GM12878 (cell line): ENCODE measurements at regions not wholly inside any gene's neighbourhood (a gene's known extent, or its start where the extent isn't known, plus 50 kb on each side); places are given as distances from the start of the nearest gene placed in this dataset.

Experiments
- ATAC-seq: fragments of 200-7000 bp; cut with Tn5 transposase; 3 replicates; pipeline ENCODE4 v1.9.1; 2020; ENCODE audit warnings: mild to moderate bottlenecking, moderate library complexity
- BruUV-seq: library from RNA; stranded (reverse); fragments of 400-500 nt; replicated peaks from 2 replicates; lab custom pipeline; 2021; lab: Mats Ljungman, UMichigan
- CTCF ChIA-PET: fragments of 300-600 bp; sonication (Branson Sonifier 250); formaldehyde crosslinking; extraction: SDS; loops from one replicate; lab custom pipeline; 2021; ENCODE audit warnings: inconsistent platforms; lab: Yijun Ruan, JAX
- POLR2A ChIA-PET: fragments of 350-600 bp; formaldehyde crosslinking; extraction: SDS; loops from one replicate; lab custom pipeline; 2021; ENCODE audit warnings: inconsistent platforms; lab: Charles Lee
- RAD21 ChIA-PET: fragments of 300-600 bp; sonication (Branson Sonifier 250); formaldehyde crosslinking; loops from one replicate; lab custom pipeline; 2023; ENCODE audit warnings: antibody characterized with exemption; ENCODE audit not compliant: unreplicated experiment; lab: Charles Lee
- SMC1A ChIA-PET: fragments of 300-600 bp; sonication (Branson Sonifier 250); formaldehyde crosslinking; loops from one replicate; lab custom pipeline; 2023; ENCODE audit not compliant: unreplicated experiment, uncharacterized antibody; lab: Charles Lee
- DNase-seq: peaks from one replicate; pipeline ENCODE4 v3.0.0-alpha.2; 2011; ENCODE audit warnings: low read depth, low spot score
- FAIRE-seq: peaks from 3 replicates; lab custom pipeline; 2011; peaks lifted over from hg19 to GRCh38; lab: Jason Lieb, UNC
- H2AFZ ChIP-seq: 2 replicates; pipeline ENCODE4 v1.6.0; 2011; ENCODE audit warnings: low read depth, low read length, control low read depth; ENCODE audit not compliant: control insufficient read depth
- H3K27ac ChIP-seq: 2 replicates; pipeline ENCODE4 v1.5.1; 2011; ENCODE audit warnings: control low read depth; ENCODE audit not compliant: control insufficient read depth, insufficient read depth
- H3K27me3 ChIP-seq, 2 experiments: replicated peaks in 1 of 2; 2 replicates each; pipeline versions ENCODE4 v1.6.0 to v1.6.1; 2011; ENCODE audit warnings: low read length in 1 of 2; ENCODE audit not compliant: control insufficient read depth in 2 of 2, insufficient read depth in 2 of 2
- H3K36me3 ChIP-seq, 2 experiments: 2 replicates each; pipeline ENCODE4 v1.5.1; 2011; ENCODE audit warnings: low read length in 1 of 2; ENCODE audit not compliant: control insufficient read depth in 2 of 2, insufficient read depth in 2 of 2
- H3K4me1 ChIP-seq: 2 replicates; pipeline ENCODE4 v1.6.1; 2011; ENCODE audit warnings: mild to moderate bottlenecking, low read length, moderate library complexity, mixed read lengths; ENCODE audit not compliant: control insufficient read depth, insufficient read depth
- H3K4me2 ChIP-seq: 2 replicates; pipeline ENCODE4 v1.6.0; 2011; ENCODE audit warnings: control low read depth; ENCODE audit not compliant: control insufficient read depth, insufficient read depth
- H3K4me3 ChIP-seq: fragments of 200-600 bp; sonication (generic); 2 replicates; pipeline ENCODE4 v1.5.1; 2016
- H3K79me2 ChIP-seq: 2 replicates; pipeline ENCODE4 v1.6.0; 2011; ENCODE audit warnings: low read length; ENCODE audit not compliant: control insufficient read depth, insufficient read depth
- H3K9ac ChIP-seq: 2 replicates; pipeline ENCODE4 v1.8.0; 2011; ENCODE audit warnings: low read length, control low read depth, mixed read lengths; ENCODE audit not compliant: control insufficient read depth, insufficient read depth
- H3K9me3 ChIP-seq: replicated peaks from 3 replicates; pipeline ENCODE4 v1.5.1; 2011; ENCODE audit warnings: mild to moderate bottlenecking, low read length; ENCODE audit not compliant: control insufficient read depth, insufficient read depth
- H4K20me1 ChIP-seq: 2 replicates; pipeline ENCODE4 v1.6.0; 2011; ENCODE audit not compliant: control insufficient read depth, insufficient read depth
- ETV6 ChIP-seq, 2 experiments: fragments of 450-650 bp in 1 of 2; IDR thresholded peaks in 1 of 2; conservative IDR thresholded peaks in 1 of 2; 2 replicates each; pipeline ENCODE4 v1.6.1; 2014; ENCODE audit warnings: antibody characterized with exemption in 1 of 2, borderline replicate concordance in 1 of 2, low read depth in 1 of 2, mild to moderate bottlenecking in 1 of 2, moderate library complexity in 1 of 2
- FOXM1 ChIP-seq: IDR thresholded peaks from 2 replicates; pipeline ENCODE4 v1.6.1; 2012; ENCODE audit warnings: low read depth, mild to moderate bottlenecking, inconsistent platforms, low read length, moderate library complexity
- POU2F2 ChIP-seq: IDR thresholded peaks from 3 replicates; pipeline ENCODE4 v1.6.1; 2011; ENCODE audit warnings: low read depth, mild to moderate bottlenecking, low read length, borderline replicate concordance
- SIN3A ChIP-seq: IDR thresholded peaks from 2 replicates; pipeline ENCODE4 v1.6.1; 2012; ENCODE audit warnings: low read depth, low read length, improper control_type of control experiment
- SMARCA5 ChIP-seq: fragments of 450-650 bp; IDR thresholded peaks from 2 replicates; pipeline ENCODE4 v1.6.1; 2017; ENCODE audit warnings: mild to moderate bottlenecking
- WGBS: methylation state at CpG from one replicate; pipeline ENCODE4 v1.1.6; 2016; ENCODE audit warnings: low lambda C conversion rate; ENCODE audit not compliant: insufficient replicate concordance, insufficient coverage; ENCODE audit errors: missing lambda C conversion rate; 5-methylcytosine and 5-hydroxymethylcytosine counted together
- in situ Hi-C: fragments of 300-500 bp; cut with MboI; formaldehyde crosslinking; loops from 9 replicates; pipeline ENCODE4 v1.14.3; 2018; ENCODE audit warnings: mixed read lengths
- intact Hi-C: fragments of 100-400 bp; cut with micrococcal nuclease; formaldehyde crosslinking; loops from one replicate; pipeline ENCODE4 v1.14.2; 2022; ENCODE audit not compliant: unreplicated experiment
- TF ChIP-seq, protein P1 (sequence below): fragments of 450-650 bp; IDR thresholded peaks from 2 replicates; pipeline ENCODE4 v1.6.1; 2017; ENCODE audit warnings: mild to moderate bottlenecking, moderate library complexity
- TF ChIP-seq, protein P2 (sequence below): fragments of 450-650 bp; IDR thresholded peaks from 2 replicates; pipeline ENCODE4 v1.6.1; 2016; ENCODE audit warnings: mild to moderate bottlenecking

DNA sequence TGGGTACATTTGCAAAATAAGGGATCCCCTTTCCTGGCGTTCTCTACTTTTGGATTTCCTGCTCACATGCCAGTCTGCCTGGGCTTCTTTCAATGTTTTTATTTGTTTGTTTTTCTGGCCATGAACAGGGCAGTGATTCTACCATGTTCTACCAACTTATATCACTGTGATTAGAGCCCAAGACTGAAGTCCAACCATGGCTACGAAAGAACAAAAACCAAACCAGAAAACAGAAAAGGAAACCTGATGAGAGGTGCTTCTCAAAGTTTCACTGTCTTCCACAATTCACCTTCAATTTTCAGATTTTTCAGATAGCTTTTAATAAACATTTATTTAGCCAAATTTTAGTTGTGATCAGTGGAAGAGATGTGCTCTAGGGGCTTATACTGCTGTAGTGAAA, 187.6 kb upstream of the TACR3 start:
- intact Hi-C loops: no loop called here
- Histone ChIP-seq H3K9me3 (no peaks in the 10 kb centered on the region), H3K9ac (no peak overlapping the region), H3K4me1 (no peaks in the 10 kb centered on the region), H3K27ac (no peak overlapping the region), H3K79me2 (no peaks in the 10 kb centered on the region), H3K4me3 (no peak overlapping the region), H3K27me3 (no peaks in the 10 kb centered on the region), H4K20me1 (no peaks in the 10 kb centered on the region), H3K4me2 (no peak overlapping the region), H2AFZ (no peak overlapping the region), H3K36me3 (no peaks in the 10 kb centered on the region)
- no TSS peak for BruUV-seq
- ChIA-PET POLR2A (no interaction called here), SMC1A (no interaction called here), CTCF (interaction anchor here (0.9 kb wide), 1 partner anchor 178 kb away, joined by 3 read pairs; no protein-coding TSS in a partner anchor), RAD21 (no interaction called here)
- whole genome bisulfite sequencing: 22% methylated on average over 2 of the region's 2 CpGs
- no peak for ATAC-seq
- in situ Hi-C loops: no loop called here
- TF ChIP-seq, protein P1, sequence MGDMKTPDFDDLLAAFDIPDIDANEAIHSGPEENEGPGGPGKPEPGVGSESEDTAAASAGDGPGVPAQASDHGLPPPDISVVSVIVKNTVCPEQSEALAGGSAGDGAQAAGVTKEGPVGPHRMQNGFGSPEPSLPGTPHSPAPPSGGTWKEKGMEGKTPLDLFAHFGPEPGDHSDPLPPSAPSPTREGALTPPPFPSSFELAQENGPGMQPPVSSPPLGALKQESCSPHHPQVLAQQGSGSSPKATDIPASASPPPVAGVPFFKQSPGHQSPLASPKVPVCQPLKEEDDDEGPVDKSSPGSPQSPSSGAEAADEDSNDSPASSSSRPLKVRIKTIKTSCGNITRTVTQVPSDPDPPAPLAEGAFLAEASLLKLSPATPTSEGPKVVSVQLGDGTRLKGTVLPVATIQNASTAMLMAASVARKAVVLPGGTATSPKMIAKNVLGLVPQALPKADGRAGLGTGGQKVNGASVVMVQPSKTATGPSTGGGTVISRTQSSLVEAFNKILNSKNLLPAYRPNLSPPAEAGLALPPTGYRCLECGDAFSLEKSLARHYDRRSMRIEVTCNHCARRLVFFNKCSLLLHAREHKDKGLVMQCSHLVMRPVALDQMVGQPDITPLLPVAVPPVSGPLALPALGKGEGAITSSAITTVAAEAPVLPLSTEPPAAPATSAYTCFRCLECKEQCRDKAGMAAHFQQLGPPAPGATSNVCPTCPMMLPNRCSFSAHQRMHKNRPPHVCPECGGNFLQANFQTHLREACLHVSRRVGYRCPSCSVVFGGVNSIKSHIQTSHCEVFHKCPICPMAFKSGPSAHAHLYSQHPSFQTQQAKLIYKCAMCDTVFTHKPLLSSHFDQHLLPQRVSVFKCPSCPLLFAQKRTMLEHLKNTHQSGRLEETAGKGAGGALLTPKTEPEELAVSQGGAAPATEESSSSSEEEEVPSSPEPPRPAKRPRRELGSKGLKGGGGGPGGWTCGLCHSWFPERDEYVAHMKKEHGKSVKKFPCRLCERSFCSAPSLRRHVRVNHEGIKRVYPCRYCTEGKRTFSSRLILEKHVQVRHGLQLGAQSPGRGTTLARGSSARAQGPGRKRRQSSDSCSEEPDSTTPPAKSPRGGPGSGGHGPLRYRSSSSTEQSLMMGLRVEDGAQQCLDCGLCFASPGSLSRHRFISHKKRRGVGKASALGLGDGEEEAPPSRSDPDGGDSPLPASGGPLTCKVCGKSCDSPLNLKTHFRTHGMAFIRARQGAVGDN: no peak
- FAIRE-seq: no peak
- no peak for DNase-seq

DNA sequence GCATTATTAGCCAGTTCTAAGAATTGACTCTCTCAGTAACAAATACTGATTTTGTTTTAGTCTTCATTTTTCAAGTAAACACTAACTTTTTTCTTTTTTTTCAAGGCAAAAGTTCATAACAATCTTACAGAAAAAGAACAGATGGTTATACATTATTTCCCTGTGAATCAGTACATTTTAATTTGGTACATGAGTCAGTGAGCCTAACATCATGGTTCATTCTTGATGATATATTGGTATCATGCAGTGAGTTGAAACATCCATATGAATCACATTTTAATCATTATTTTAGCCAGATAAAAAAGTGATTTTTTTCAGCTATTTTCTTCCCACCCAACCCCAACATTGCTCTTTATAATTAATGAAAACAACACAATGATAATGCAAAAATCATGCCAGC, 184.3 kb upstream of the TACR3 start:
- TF ChIP-seq SMARCA5 (no peak), ETV6 (conservative IDR thresholded peaks at IDR 0.05 in 1 of 2, IDR thresholded peaks at IDR 0.05 in 1 of 2; ENCODE audit: borderline replicate concordance in 1 of 2, low read depth in 1 of 2) (no peak), POU2F2 (no peak), SIN3A (no peak), FOXM1 (no peak)
- TF ChIP-seq, protein P2, sequence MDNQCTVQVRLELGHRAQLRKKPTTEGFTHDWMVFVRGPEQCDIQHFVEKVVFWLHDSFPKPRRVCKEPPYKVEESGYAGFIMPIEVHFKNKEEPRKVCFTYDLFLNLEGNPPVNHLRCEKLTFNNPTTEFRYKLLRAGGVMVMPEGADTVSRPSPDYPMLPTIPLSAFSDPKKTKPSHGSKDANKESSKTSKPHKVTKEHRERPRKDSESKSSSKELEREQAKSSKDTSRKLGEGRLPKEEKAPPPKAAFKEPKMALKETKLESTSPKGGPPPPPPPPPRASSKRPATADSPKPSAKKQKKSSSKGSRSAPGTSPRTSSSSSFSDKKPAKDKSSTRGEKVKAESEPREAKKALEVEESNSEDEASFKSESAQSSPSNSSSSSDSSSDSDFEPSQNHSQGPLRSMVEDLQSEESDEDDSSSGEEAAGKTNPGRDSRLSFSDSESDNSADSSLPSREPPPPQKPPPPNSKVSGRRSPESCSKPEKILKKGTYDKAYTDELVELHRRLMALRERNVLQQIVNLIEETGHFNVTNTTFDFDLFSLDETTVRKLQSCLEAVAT: no peak
- DNase-seq (no peak), ATAC-seq (no peak), FAIRE-seq (no peak)
- Histone ChIP-seq H3K79me2 (no peaks in the 10 kb centered on the region), H3K27me3 (no peaks in the 10 kb centered on the region), H3K27ac (no peak overlapping the region), H3K4me2 (no peak overlapping the region), H3K9ac (no peak overlapping the region), H3K36me3 (no peaks in the 10 kb centered on the region), H2AFZ (no peak overlapping the region), H3K4me1 (no peaks in the 10 kb centered on the region), H4K20me1 (no peaks in the 10 kb centered on the region), H3K9me3 (no peaks in the 10 kb centered on the region), H3K4me3 (no peak overlapping the region)
- ChIA-PET POLR2A (no interaction called here), RAD21 (no interaction called here), SMC1A (interaction anchor here (1.6 kb wide), 1 partner anchor 11 kb away, joined by 4 read pairs; no protein-coding TSS in a partner anchor), CTCF (interaction anchor here (1.0 kb wide), 1 partner anchor 11 kb away, joined by 3 read pairs; no protein-coding TSS in a partner anchor)
- intact Hi-C loops: no loop called here
- no TSS peak for BruUV-seq
- in situ Hi-C loops: no loop called here
